Stimulated activated CD8-positive, alpha-beta memory T cell treated with anti-CD3 and anti-CD28 coated beads, Interleukin-15, amount 100 ng/mL, for 1 hour (primary cell): ENCODE measurements at regions not wholly inside any gene's neighbourhood (a gene's known extent, or its start where the extent isn't known, plus 50 kb on each side); places are given as distances from the start of the nearest gene placed in this dataset.
"Not testable (repeated sequence)": the region's sequence is repeated elsewhere in the genome, so short reads cannot be mapped to it uniquely, and the experiment has no call there.

Experiments used
- DNase-seq: peaks from one replicate; pipeline ENCODE4 v3.0.0-alpha.2; 2020; ENCODE audit warnings: low read depth

GRCh38 chr7:142568435-142569097 lies 180.7 kb upstream of the PRSS1 start:
- no peak for DNase-seq

DNA sequence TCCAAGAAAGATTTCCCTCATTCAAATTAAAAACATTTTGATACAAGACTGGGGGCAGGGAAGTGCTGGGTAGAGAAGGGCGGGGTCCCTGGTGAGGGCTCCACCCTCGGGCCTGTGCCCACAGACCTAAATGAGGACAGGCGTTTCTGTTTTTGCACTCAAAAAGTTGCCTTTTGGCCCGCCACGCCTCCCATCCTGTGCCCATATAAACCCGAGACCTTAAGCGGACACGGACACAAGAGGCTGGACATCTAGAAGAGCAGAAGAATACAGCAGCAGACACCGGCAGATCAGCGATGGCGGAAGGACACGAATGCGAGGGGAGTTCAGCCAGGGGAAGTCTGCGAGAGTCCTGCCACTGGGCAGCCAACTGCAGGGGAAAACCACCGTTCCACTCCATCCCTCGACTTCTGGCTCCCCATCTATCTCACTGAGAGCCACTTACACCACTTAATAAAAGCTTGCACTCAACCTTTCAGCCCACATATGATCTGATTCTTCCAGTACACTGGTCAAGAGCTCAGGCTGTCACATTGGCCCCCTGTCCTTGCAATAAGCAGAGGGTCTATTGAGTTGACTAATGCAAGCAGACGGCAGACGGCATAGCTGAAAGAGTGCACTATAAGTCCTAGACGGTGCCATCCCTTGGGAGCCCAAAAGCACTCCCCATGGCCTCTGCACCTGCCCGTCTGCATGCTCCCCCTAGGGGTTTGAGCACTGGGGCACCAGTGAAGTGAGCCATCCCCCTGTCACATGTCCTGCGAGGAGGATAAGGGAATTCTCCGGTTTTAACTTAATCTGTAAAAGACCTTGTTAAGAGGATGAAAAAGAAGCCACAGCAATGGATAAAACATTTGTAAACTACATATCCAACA lies 181.8 kb upstream of the PRSS1 start:
- no peak for DNase-seq

GRCh38 chr7:142566271-142566670 lies 183.0 kb upstream of the PRSS1 start:
- no peak for DNase-seq

GRCh38 chr7:142564125-142564524 lies 185.1 kb upstream of the PRSS1 start:
- DNase-seq = not testable (repeated sequence)

DNA sequence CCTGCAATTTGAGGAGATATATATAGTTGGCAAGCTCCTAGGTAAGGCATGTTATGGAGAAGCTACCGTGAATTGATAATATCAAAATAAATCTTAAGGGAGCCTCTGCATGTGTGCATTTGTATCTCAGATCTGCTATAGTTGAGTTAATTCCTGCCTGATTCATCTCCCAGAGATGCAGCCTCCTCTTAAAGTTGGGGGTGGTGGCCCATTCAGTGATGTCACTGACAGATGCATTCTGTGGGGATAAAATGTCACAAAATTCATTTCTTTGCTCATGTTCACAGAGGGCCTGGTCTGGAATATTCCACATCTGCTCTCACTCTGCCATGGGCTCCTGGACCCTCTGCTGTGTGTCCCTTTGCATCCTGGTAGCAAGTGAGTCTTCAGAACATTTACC lies 185.8 kb upstream of the PRSS1 start:
- no peak for DNase-seq

DNA sequence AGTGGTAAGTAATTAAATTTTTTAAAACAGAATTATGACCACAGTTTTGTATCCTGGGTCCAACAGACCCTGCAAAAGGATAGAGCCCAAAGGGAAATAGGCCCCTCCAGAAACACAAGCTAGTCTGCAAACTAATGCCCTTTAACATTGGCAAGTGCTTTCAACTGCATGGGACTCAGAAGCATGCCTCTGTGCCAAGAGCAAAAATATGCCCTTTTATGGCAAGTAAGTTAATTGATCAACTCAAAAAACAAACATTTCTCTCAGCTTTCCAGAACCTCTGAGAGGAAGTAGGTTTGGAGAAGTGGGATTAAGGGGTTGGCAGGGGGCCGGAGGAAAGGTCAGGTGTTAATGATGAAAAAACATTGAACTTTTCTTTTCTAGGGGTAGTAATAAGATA lies 186.6 kb upstream of the PRSS1 start:
- DNase-seq = no peak

DNA sequence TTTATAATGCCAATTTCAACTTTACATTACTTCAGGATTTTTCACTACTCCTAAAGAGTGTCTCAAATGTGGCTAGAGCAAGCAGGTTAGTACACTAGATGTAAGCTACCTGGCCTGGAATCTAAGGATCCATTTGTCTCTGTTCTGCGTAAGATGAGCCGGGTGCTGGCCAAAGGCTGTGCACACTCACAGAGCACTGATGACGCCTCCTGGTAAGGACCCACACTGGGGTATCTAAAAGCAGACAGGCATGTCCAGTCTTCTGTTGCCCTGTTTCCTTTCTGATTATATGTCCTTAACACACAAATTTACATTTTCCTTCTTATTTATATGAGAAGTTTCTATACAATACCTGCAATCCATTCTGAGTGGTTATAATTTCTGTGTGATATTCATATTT lies 187.9 kb upstream of the PRSS1 start:
- DNase-seq = not testable (repeated sequence)

- not testable (repeated sequence) for DNase-seq
These were observed 188.5 kb upstream of the PRSS1 start for GRCh38 chr7:142560770-142561169.

- DNase-seq = no peak
These were observed 189.1 kb upstream of the PRSS1 start for GRCh38 chr7:142560166-142560565.

GRCh38 chr7:142557971-142558582 lies 191.2 kb upstream of the PRSS1 start:
- peak; percentile 23 for DNase-seq

GRCh38 chr7:142556740-142557139 lies 192.5 kb upstream of the PRSS1 start:
- DNase-seq = no peak

- DNase-seq = no peak
These were observed 194.4 kb upstream of the PRSS1 start for GRCh38 chr7:142554560-142555532.

DNA sequence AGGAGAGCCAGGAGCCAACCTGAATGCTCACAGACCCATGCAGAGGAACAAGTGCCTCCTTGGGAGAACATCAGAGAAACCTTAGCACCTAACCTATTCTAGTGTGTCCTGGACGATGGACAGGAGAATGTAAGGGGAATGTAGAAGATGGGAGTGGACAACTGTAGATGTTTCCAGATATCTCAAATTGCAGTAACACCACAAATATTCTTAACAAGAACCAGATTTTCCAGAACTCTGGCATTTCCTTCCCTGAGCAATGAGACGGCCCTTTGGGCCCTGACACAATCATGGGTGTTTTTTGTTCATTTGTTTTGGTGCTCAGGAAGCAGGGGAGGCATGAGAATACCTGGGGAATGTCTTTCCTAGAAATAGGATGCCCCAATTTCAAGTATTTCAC lies 196.1 kb upstream of the PRSS1 start:
- DNase-seq = no peak

GRCh38 chr7:142548978-142549377 lies 200.3 kb upstream of the PRSS1 start:
- DNase-seq = no peak

DNA sequence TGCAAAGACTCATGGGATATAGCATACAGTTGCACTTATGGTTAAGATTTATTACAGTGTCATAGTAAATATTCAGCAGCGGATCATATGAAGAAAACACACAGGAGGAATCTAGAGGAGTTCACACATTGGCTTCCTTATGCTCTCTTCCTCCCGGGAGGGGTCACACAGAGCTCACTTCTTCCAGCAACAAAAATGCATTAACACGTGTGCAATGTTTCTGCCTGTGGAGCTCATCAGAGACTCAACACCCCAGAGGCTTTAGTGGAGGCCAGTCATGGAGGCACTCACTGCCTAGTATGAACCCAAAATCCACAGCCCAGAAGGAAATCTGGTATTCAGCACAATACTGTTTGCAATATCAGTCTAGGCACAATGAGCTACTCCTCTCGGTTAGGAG lies 202.8 kb upstream of the PRSS1 start:
- DNase-seq = no peak

GRCh38 chr7:142542942-142543341 lies 206.3 kb upstream of the PRSS1 start:
- no peak for DNase-seq

- no peak for DNase-seq
These were observed 207.2 kb upstream of the PRSS1 start for GRCh38 chr7:142542105-142542504.

DNA sequence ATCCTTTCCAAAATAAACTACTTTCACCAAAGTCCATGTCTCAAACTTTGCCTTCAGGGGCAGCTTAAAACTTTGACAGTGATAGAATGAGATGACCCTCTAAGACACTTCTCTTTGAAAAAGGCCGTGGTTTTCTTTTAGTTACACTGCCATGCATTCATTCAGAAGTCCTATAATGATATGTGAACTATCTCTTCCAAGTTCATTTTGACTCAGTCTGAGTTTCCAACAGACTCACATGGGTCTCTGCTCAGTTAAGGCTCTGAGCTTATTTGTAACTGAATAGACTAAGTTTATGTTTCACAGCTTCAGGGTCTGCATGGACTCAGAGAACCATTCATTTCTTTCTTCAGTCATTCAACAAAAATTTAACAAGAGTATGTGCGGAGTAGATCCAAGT lies 208.9 kb upstream of the PRSS1 start:
- no peak for DNase-seq

DNA sequence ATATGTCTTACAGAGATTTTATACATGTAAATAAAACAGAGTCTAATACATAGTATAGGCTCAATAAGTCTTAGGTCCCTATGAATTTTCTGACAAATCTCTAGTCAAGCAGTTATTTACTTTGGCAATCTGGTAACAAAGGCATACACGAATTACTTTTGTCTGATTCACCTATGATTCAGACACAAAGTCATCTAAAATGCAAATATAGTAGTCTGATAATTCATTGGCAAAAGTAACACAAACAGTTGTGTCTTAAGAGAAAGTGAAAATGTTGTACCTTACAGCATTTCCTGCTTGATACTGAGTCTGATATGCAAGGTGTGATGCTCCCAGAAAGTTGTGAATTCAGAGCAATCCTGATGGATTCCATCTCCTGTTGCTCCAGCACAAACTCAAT lies 209.4 kb upstream of the PRSS1 start:
- DNase-seq = no peak

DNA sequence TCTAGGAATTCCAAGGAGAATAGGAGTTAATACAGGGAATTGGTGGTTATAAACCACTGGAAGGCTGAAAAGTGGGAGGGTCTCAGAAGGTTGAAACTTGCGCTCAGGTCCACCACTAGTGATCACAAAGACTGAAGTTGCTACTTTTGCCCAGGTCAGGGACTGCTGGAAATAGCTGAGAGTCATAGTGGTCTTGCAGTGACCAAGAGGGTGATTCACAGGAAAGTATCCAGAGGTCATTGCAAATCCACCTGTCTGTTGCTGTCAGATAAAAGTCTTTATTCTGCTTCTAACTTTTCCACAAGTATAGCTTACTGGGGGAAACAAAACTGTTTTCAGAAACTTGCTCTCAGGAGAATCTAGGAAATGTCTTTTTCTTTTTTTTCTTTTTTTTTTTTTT lies 211.5 kb upstream of the PRSS1 start:
- no peak for DNase-seq

DNA sequence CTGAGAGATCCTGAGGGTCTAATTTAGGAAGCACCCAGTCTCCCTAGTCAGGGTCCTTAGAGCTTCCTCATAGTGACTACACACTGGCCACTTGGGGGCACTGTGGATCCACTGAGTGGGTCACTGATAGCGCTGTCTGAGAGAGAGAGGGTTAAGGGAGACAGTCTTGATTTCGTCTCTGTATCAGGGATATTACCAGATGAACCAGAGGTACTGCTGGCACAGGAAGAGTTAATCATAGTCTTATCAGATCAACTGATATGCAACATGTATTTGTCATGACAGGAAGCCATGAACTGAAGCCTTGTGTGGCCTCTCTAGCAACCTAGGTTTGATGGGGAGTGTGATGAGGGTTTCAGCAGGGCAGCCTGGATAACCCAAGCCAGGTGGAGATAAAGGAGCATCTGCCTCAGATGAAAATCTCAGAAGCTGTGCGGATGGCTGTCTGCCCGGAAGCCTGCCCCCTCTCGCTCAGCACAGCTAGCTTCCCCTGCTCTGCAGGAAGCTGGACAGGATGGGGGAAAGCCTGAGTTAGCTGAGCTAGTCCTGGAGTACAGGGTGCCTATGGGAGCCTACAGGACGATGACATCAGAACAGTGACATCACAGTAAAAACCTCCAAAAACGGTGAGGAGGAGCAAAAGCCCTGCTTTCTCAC lies 214.0 kb upstream of the PRSS1 start:
- peak; percentile 40 for DNase-seq
